H9 (cell line): ENCODE measurements at regions not wholly inside any gene's neighbourhood (a gene's known extent, or its start where the extent isn't known, plus 50 kb on each side); places are given as distances from the start of the nearest gene placed in this dataset.

Experiments used
- DNase-seq: peaks from one replicate; pipeline ENCODE4 v3.0.0-alpha.2; 2017
- H2AFZ ChIP-seq: one replicate; pipeline ENCODE4 v1.6.1; 2013; ENCODE audit warnings: mild to moderate bottlenecking, low read length, control low read depth, moderate library complexity
- H2AK5ac ChIP-seq: 2 replicates; pipeline ENCODE4 v1.6.1; 2013; ENCODE audit warnings: low read length, control low read depth, mixed read lengths; ENCODE audit not compliant: insufficient read length
- H2BK120ac ChIP-seq: one replicate; pipeline ENCODE4 v1.6.1; 2013; ENCODE audit warnings: low read depth, mild to moderate bottlenecking, low read length, control low read depth, inconsistent platforms; ENCODE audit not compliant: poor library complexity, severe bottlenecking
- H2BK12ac ChIP-seq: 2 replicates; pipeline ENCODE4 v1.6.1; 2013; ENCODE audit warnings: low read length, control low read depth, mixed read lengths, low read depth; ENCODE audit not compliant: insufficient read length
- H2BK15ac ChIP-seq: 2 replicates; pipeline ENCODE4 v1.6.1; 2013; ENCODE audit warnings: low read depth, low read length, control low read depth
- H2BK20ac ChIP-seq: one replicate; pipeline ENCODE4 v1.6.1; 2013; ENCODE audit warnings: low read depth, mild to moderate bottlenecking, low read length, control low read depth, inconsistent platforms; ENCODE audit not compliant: poor library complexity, severe bottlenecking
- H2BK5ac ChIP-seq: 2 replicates; pipeline ENCODE4 v1.6.1; 2013; ENCODE audit warnings: low read length, control low read depth, mixed read lengths; ENCODE audit not compliant: insufficient read length
- H3K14ac ChIP-seq: 2 replicates; pipeline ENCODE4 v1.6.1; 2013; ENCODE audit warnings: low read length, control low read depth; ENCODE audit not compliant: insufficient read depth
- H3K18ac ChIP-seq: 2 replicates; pipeline ENCODE4 v1.6.1; 2013; ENCODE audit warnings: low read depth, mild to moderate bottlenecking, mixed read lengths, low read length, control low read depth; ENCODE audit not compliant: insufficient read length
- H3K23ac ChIP-seq: 2 replicates; pipeline ENCODE4 v1.6.1; 2013; ENCODE audit warnings: low read length, control low read depth, mixed read lengths, low read depth; ENCODE audit not compliant: insufficient read length
- H3K23me2 ChIP-seq: 2 replicates; pipeline ENCODE4 v1.6.1; 2013; ENCODE audit warnings: low read depth, mild to moderate bottlenecking, mixed read lengths, low read length, control low read depth; ENCODE audit not compliant: insufficient read length, poor library complexity, severe bottlenecking
- H3K27ac ChIP-seq: 2 replicates; pipeline ENCODE4 v1.5.1; 2013; ENCODE audit warnings: low read length, control low read depth, mixed read lengths, low read depth; ENCODE audit not compliant: insufficient read length
- H3K27me3 ChIP-seq: 2 replicates; pipeline ENCODE4 v1.6.1; 2013; ENCODE audit warnings: low read length, control low read depth, inconsistent platforms; ENCODE audit not compliant: insufficient read depth
- H3K4ac ChIP-seq: 2 replicates; pipeline ENCODE4 v1.6.1; 2013; ENCODE audit warnings: low read depth, mild to moderate bottlenecking, control low read depth, inconsistent platforms, low read length, moderate library complexity
- H3K4me1 ChIP-seq: 2 replicates; pipeline ENCODE4 v1.6.1; 2013; ENCODE audit warnings: low read length, control low read depth, inconsistent platforms; ENCODE audit not compliant: insufficient read depth
- H3K4me2 ChIP-seq: 2 replicates; pipeline ENCODE4 v1.6.1; 2013; ENCODE audit warnings: low read length, control low read depth, mixed read lengths; ENCODE audit not compliant: insufficient read length, insufficient read depth
- H3K56ac ChIP-seq: 2 replicates; pipeline ENCODE4 v1.6.1; 2013; ENCODE audit warnings: low read depth, mild to moderate bottlenecking, mixed read lengths, low read length, control low read depth; ENCODE audit not compliant: insufficient read length
- H3K79me1 ChIP-seq: 2 replicates; pipeline ENCODE4 v1.6.1; 2013; ENCODE audit warnings: low read depth, mild to moderate bottlenecking, moderate library complexity, low read length, control low read depth, inconsistent platforms; ENCODE audit not compliant: insufficient read depth, poor library complexity, severe bottlenecking
- H3K79me2 ChIP-seq: 2 replicates; pipeline ENCODE4 v1.6.1; 2013; ENCODE audit warnings: low read length, control low read depth, inconsistent platforms; ENCODE audit not compliant: insufficient read depth
- H3K9ac ChIP-seq: 2 replicates; pipeline ENCODE4 v1.6.1; 2013; ENCODE audit warnings: low read length, control low read depth, mixed read lengths; ENCODE audit not compliant: insufficient read length; ENCODE audit errors: extremely low read depth
- H3K9me3 ChIP-seq: one replicate; pipeline ENCODE4 v1.6.1; 2013; ENCODE audit warnings: low read depth, low read length, inconsistent platforms; ENCODE audit not compliant: control insufficient read depth
- H3T11ph ChIP-seq: one replicate; pipeline ENCODE4 v1.6.1; 2013; ENCODE audit warnings: mild to moderate bottlenecking, low read length, control low read depth, inconsistent platforms
- H4K20me1 ChIP-seq: one replicate; pipeline ENCODE4 v1.6.1; 2013; ENCODE audit not compliant: control insufficient read depth, insufficient read length, insufficient read depth
- H4K5ac ChIP-seq: 2 replicates; pipeline ENCODE4 v1.6.1; 2013; ENCODE audit warnings: low read depth, mild to moderate bottlenecking, mixed read lengths, low read length, control low read depth; ENCODE audit not compliant: insufficient read length
- H4K8ac ChIP-seq: replicated peaks from 2 replicates; pipeline ENCODE4 v1.6.1; 2013; ENCODE audit warnings: low read length, control low read depth, mixed read lengths, low read depth; ENCODE audit not compliant: insufficient read length
- H4K91ac ChIP-seq: 2 replicates; pipeline ENCODE4 v1.6.1; 2013; ENCODE audit warnings: low read depth, mild to moderate bottlenecking, moderate library complexity, mixed read lengths, low read length, control low read depth; ENCODE audit not compliant: insufficient read length
- H3K27ac Mint-ChIP-seq, 3 experiments: 2 replicates in 2 of 3; 3 replicates in 1 of 3; pipeline ENCODE4 v1.8.0; 2020 to 2021; ENCODE audit warnings: mixed read lengths in 3 of 3, mild to moderate bottlenecking in 1 of 3, moderate library complexity in 1 of 3
- H3K27me3 Mint-ChIP-seq: 2 replicates; pipeline ENCODE4 v1.8.0; 2021; ENCODE audit warnings: low read depth, mild to moderate bottlenecking, moderate library complexity, mixed read lengths
- H3K36me3 Mint-ChIP-seq, 3 experiments: 2 replicates in 2 of 3; 3 replicates in 1 of 3; pipeline ENCODE4 v1.8.0; 2020 to 2021; ENCODE audit warnings: low read depth in 3 of 3, mixed read lengths in 3 of 3; ENCODE audit not compliant: insufficient read depth in 1 of 3
- H3K4me1 Mint-ChIP-seq, 2 experiments: 2 replicates each; pipeline ENCODE4 v1.8.0; 2020; ENCODE audit warnings: mixed read lengths in 2 of 2
- H3K4me3 Mint-ChIP-seq, 2 experiments: 2 replicates in 1 of 2; 3 replicates in 1 of 2; pipeline ENCODE4 v1.8.0; 2020 to 2021; ENCODE audit warnings: mild to moderate bottlenecking in 2 of 2, mixed read lengths in 2 of 2, moderate library complexity in 1 of 2
- H3K9me3 Mint-ChIP-seq, 2 experiments: 2 replicates in 1 of 2; 3 replicates in 1 of 2; pipeline ENCODE4 v1.8.0; 2020; ENCODE audit warnings: mild to moderate bottlenecking in 2 of 2, mixed read lengths in 2 of 2, moderate library complexity in 1 of 2
- CTCF ChIP-seq: fragments of 200-600 bp; sonication (generic); conservative IDR thresholded peaks from 3 replicates; pipeline ENCODE4 v1.8.0; 2021; ENCODE audit warnings: antibody characterized with exemption, mild to moderate bottlenecking
- WGBS: extraction: QIAGEN DNeasy Blood & Tissue Kit; methylation state at CpG from one replicate; pipeline ENCODE4 v1.1.7; 2013; ENCODE audit warnings: missing lambda C conversion rate, low lambda C conversion rate, mixed read lengths; ENCODE audit not compliant: insufficient read length; ENCODE audit errors: extremely low coverage; 5-methylcytosine and 5-hydroxymethylcytosine counted together

DNA sequence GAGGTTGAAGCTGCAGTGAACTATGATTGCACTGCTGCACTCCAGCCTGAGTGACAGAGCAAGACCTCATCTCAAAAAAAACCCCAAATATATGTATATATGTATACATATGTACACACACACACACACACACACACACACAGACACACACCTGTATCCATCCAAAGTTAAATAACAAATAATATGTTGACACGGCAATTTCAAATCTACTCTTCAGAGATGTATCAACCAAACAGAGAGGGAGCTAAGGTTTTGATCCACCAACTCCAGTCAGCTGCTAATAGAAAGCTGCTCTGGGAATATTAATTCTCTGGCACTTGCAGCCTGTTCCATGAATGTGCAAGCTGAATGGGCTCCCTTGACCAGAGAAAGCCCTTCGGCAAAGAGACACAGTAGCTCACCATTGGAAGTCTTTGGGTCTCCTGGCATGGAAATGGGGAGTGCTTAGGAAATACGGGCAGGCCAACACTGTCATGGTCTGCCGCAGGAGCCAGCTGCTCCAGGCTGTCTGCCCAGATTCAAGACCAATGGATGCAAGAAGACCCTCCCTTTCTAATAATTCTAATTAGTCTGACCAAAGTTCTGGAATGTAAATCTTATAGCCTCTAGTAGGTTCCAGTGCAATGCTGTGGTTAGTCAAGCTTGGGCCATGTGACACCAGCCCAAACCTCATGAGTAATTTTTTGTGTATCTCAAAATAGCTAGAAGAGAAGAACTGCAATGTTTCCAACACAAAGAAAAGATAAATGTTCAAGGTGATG, 299.8 kb downstream of the KBTBD8 start:
- H3K9me3 ChIP-seq = no peaks in the 10 kb centered on the region
- DNase-seq = no peak
- H2BK12ac ChIP-seq = no peak overlapping the region
- H3K79me2 ChIP-seq = no peaks in the 10 kb centered on the region
- no peak overlapping the region for H2BK120ac ChIP-seq
- Mint-ChIP-seq H3K9me3 (no peaks in the 10 kb centered on the region), H3K27ac (no peak overlapping the region), H3K27me3 (no peaks in the 10 kb centered on the region), H3K4me1 (peaks cover 15 to 16% of the 10 kb centered on the region in 2 experiments), H3K36me3 (no peaks in the 10 kb centered on the region), H3K4me3 (no peak overlapping the region)
- no peaks in the 10 kb centered on the region for H3K79me1 ChIP-seq
- WGBS = no CpG with 5 or more reads among the region's 4 CpGs
- H3K56ac ChIP-seq = no peak overlapping the region
- H2BK15ac ChIP-seq = no peak overlapping the region
- H3K4me1 ChIP-seq = no peaks in the 10 kb centered on the region; the same call in 1 of the 2 replicates
- H2AFZ ChIP-seq = no peak overlapping the region
- H3K27ac ChIP-seq = no peak overlapping the region
- no peak for TF ChIP-seq CTCF
- H4K8ac ChIP-seq = no peak overlapping the region
- no peak overlapping the region for H3K9ac ChIP-seq
- no peaks in the 10 kb centered on the region for H4K20me1 ChIP-seq
- no peak overlapping the region for H3K18ac ChIP-seq
- no peak overlapping the region for H3K14ac ChIP-seq
- H4K91ac ChIP-seq = no peak overlapping the region
- no peaks in the 10 kb centered on the region for H3K23me2 ChIP-seq
- no peak overlapping the region for H3K4ac ChIP-seq
- H4K5ac ChIP-seq = no peak overlapping the region
- no peaks in the 10 kb centered on the region for H3K27me3 ChIP-seq
- no peak overlapping the region for H3K23ac ChIP-seq
- no peak overlapping the region for H2BK20ac ChIP-seq
- no peak overlapping the region for H2AK5ac ChIP-seq
- no peak overlapping the region for H3K4me2 ChIP-seq
- H2BK5ac ChIP-seq = no peak overlapping the region
- H3T11ph ChIP-seq = no peak overlapping the region
